ENCODE measurements at regions not wholly inside any gene's neighbourhood (a gene's known extent, or its start where the extent isn't known, plus 50 kb on each side); places are given as distances from the start of the nearest gene placed in this dataset.

DNA sequence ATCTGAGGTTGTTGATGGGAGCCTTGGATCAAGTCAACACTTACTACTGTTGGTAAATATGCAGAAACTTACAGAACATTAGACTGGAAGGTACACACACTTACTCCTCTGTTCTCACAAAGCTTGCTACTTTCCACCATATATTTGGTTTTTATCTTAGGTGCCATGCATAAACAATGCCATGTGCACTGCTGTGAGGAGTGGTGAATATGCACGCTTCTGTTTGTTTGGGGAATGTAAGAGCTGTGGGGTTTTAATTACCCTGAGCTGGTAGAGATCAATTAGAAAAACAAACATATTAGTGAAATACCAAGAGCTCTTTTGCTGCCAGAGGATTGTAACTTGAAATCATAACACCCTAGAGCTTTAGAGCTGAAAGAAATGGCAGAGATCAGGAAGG is 79.8 kb upstream of the ARID5B start:
- no peak overlapping the region for H2BK120ac ChIP-seq (ENCODE audit: low read depth, low read length, poor library complexity, severe bottlenecking)
- no peak overlapping the region for H4K8ac ChIP-seq (replicated peaks; ENCODE audit: insufficient read length, low read depth, low read length)
- no peak overlapping the region for H3K4ac ChIP-seq (ENCODE audit: low read depth, low read length)
- no peaks in the 10 kb centered on the region for H3K9me3 ChIP-seq (ENCODE audit: control insufficient read depth, low read depth, low read length)
- H3K79me2 ChIP-seq (ENCODE audit: insufficient read depth, low read length), result no peaks in the 10 kb centered on the region
- H3K27me3 Mint-ChIP-seq (ENCODE audit: low read depth), result peaks cover 7% of the 10 kb centered on the region
- H4K20me1 ChIP-seq (ENCODE audit: control insufficient read depth, insufficient read depth, insufficient read length), result no peaks in the 10 kb centered on the region
- H3K27ac ChIP-seq (ENCODE audit: insufficient read length, low read depth, low read length), result no peak overlapping the region
- H3K23ac ChIP-seq (ENCODE audit: insufficient read length, low read depth, low read length), result no peak overlapping the region
- H3K27ac Mint-ChIP-seq, result no peak overlapping the region
- H3K23me2 ChIP-seq (ENCODE audit: insufficient read length, low read depth, low read length, poor library complexity, severe bottlenecking), result no peaks in the 10 kb centered on the region
- no peak overlapping the region for H3K18ac ChIP-seq (ENCODE audit: insufficient read length, low read depth, low read length)
- no peaks in the 10 kb centered on the region for H3K36me3 Mint-ChIP-seq (ENCODE audit: insufficient read depth in 1 of 3, low read depth in 3 of 3)
- no peak overlapping the region for H2BK20ac ChIP-seq (ENCODE audit: low read depth, low read length, poor library complexity, severe bottlenecking)
- no peak overlapping the region for H4K5ac ChIP-seq (ENCODE audit: insufficient read length, low read depth, low read length)
- H2AK5ac ChIP-seq (ENCODE audit: insufficient read length, low read length), result no peak overlapping the region
- TF ChIP-seq, protein P1, sequence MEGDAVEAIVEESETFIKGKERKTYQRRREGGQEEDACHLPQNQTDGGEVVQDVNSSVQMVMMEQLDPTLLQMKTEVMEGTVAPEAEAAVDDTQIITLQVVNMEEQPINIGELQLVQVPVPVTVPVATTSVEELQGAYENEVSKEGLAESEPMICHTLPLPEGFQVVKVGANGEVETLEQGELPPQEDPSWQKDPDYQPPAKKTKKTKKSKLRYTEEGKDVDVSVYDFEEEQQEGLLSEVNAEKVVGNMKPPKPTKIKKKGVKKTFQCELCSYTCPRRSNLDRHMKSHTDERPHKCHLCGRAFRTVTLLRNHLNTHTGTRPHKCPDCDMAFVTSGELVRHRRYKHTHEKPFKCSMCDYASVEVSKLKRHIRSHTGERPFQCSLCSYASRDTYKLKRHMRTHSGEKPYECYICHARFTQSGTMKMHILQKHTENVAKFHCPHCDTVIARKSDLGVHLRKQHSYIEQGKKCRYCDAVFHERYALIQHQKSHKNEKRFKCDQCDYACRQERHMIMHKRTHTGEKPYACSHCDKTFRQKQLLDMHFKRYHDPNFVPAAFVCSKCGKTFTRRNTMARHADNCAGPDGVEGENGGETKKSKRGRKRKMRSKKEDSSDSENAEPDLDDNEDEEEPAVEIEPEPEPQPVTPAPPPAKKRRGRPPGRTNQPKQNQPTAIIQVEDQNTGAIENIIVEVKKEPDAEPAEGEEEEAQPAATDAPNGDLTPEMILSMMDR (conservative IDR thresholded peaks at IDR 0.05), result no peak
- H3K4me3 Mint-ChIP-seq, result no peak overlapping the region; a peak in 1 of 5 replicates
- no peak overlapping the region for H3K4me2 ChIP-seq (ENCODE audit: insufficient read depth, insufficient read length, low read length)
- H2BK5ac ChIP-seq (ENCODE audit: insufficient read length, low read length), result no peak overlapping the region
- H3K27me3 ChIP-seq (ENCODE audit: insufficient read depth, low read length), result no peaks in the 10 kb centered on the region; the same call in 1 of the 2 replicates
- DNase-seq, result no peak
- no peak overlapping the region for H3K56ac ChIP-seq (ENCODE audit: insufficient read length, low read depth, low read length)
- no peak overlapping the region for H2BK15ac ChIP-seq (ENCODE audit: low read depth, low read length)
- H4K91ac ChIP-seq (ENCODE audit: insufficient read length, low read depth, low read length), result no peak overlapping the region
- H3T11ph ChIP-seq (ENCODE audit: low read length), result no peak overlapping the region
- no peaks in the 10 kb centered on the region; a peak in 1 of 5 replicates for H3K9me3 Mint-ChIP-seq
- no peaks in the 10 kb centered on the region for H3K79me1 ChIP-seq (ENCODE audit: insufficient read depth, low read depth, low read length, poor library complexity, severe bottlenecking)
- WGBS (ENCODE audit: extremely low coverage, insufficient read length, low lambda C conversion rate), result no CpG with 5 or more reads among the region's 1 CpG
- no peak overlapping the region for H3K9ac ChIP-seq (ENCODE audit: extremely low read depth, insufficient read length, low read length)
- no peak overlapping the region for H3K14ac ChIP-seq (ENCODE audit: insufficient read depth, low read length)
- H2AFZ ChIP-seq (ENCODE audit: low read length), result no peak overlapping the region
- no peaks in the 10 kb centered on the region for H3K4me1 ChIP-seq (ENCODE audit: insufficient read depth, low read length)
- no peak overlapping the region for H2BK12ac ChIP-seq (ENCODE audit: insufficient read length, low read depth, low read length)
- peaks cover 7 to 9% of the 10 kb centered on the region in 2 experiments for H3K4me1 Mint-ChIP-seq
